HCT116 (cell line): ENCODE measurements at regions not wholly inside any gene's neighbourhood (a gene's known extent, or its start where the extent isn't known, plus 50 kb on each side); places are given as distances from the start of the nearest gene placed in this dataset.

Experiments
- ATAC-seq: fragments of 200-7000 bp; cut with Tn5 transposase; 2 replicates; pipeline ENCODE4 v1.9.1; 2020; ENCODE audit warnings: mild to moderate bottlenecking, moderate library complexity
- BruUV-seq: library from RNA; stranded (reverse); fragments of 400-500 nt; replicated peaks from 2 replicates; lab custom pipeline; 2021; lab: Mats Ljungman, UMichigan
- CTCF ChIA-PET: fragments of 300-600 bp; sonication (Branson Sonifier 250); formaldehyde crosslinking; loops from one replicate; lab custom pipeline; 2021; ENCODE audit warnings: antibody characterized with exemption; lab: Charles Lee
- POLR2A ChIA-PET: fragments of 300-600, 350-600 bp; sonication (Branson Sonifier 250); formaldehyde crosslinking; loops from one replicate; lab custom pipeline; 2021; ENCODE audit warnings: antibody characterized with exemption; lab: Charles Lee
- RAD21 ChIA-PET, 2 experiments: fragments of 300-600 bp; sonication (Branson Sonifier 250); formaldehyde crosslinking; loops; one replicate each; lab custom pipeline; 2023; ENCODE audit warnings: low total read pairs in 2 of 2; ENCODE audit not compliant: uncharacterized antibody in 2 of 2, unreplicated experiment in 2 of 2, low non-redundant PET in 1 of 2; lab: Charles Lee
- DNase-seq: peaks from one replicate; pipeline ENCODE4 v3.0.0-alpha.2; 2010; ENCODE audit warnings: low read depth, low spot score
- H2AFZ ChIP-seq: fragments of 200-600 bp; shearing (Covaris generic), sonication (generic); 2 replicates; pipeline ENCODE4 v1.6.1; 2017; ENCODE audit warnings: low read depth, mixed run types, mixed read lengths, antibody characterized with exemption, low read length; ENCODE audit not compliant: poor library complexity, severe bottlenecking
- H3K27ac ChIP-seq: 2 replicates; pipeline ENCODE4 v1.5.1; 2012; ENCODE audit warnings: low read depth, low read length
- H3K27me3 ChIP-seq: fragments of 200-600 bp; sonication (generic); 2 replicates; pipeline ENCODE4 v1.6.1; 2016; ENCODE audit warnings: mixed run types, low read length, mixed read lengths; ENCODE audit not compliant: insufficient read depth
- H3K36me3 ChIP-seq, 2 experiments: fragments of 200-500 bp in 1 of 2; fragments of 200-600 bp in 1 of 2; sonication (Bioruptor generic) in 1 of 2; sonication (generic) in 1 of 2; 2 replicates each; pipeline versions ENCODE4 v1.5.1 to v1.6.1; 2014 to 2016; ENCODE audit warnings: low read length in 2 of 2, inconsistent platforms in 1 of 2, mixed read lengths in 1 of 2, mixed run types in 1 of 2; ENCODE audit not compliant: insufficient read depth in 2 of 2, control insufficient read depth in 1 of 2
- H3K4me1 ChIP-seq, 2 experiments: fragments of 200-600 bp in 1 of 2; sonication (generic) in 1 of 2; 2 replicates each; pipeline versions ENCODE4 v1.5.1 to v1.6.1; 2012 to 2017; ENCODE audit warnings: low read length in 2 of 2, inconsistent platforms in 1 of 2, mild to moderate bottlenecking in 1 of 2, mixed read lengths in 1 of 2, mixed run types in 1 of 2, moderate library complexity in 1 of 2; ENCODE audit not compliant: insufficient read depth in 2 of 2, control insufficient read depth in 1 of 2
- H3K4me2 ChIP-seq: fragments of 200-600 bp; sonication (generic); 2 replicates; pipeline ENCODE4 v1.6.1; 2017; ENCODE audit warnings: mixed run types, low read length, mixed read lengths
- H3K4me3 ChIP-seq, 2 experiments: fragments of 200-600 bp in 1 of 2; sonication (generic) in 1 of 2; replicated peaks in 1 of 2; 2 replicates each; pipeline ENCODE4 v1.5.1; 2011 to 2016; ENCODE audit warnings: low read length in 2 of 2, control low read depth in 1 of 2, low read depth in 1 of 2, mild to moderate bottlenecking in 1 of 2, mixed read lengths in 1 of 2, mixed run types in 1 of 2
- H3K79me2 ChIP-seq: fragments of 200-600 bp; sonication (generic); 2 replicates; pipeline ENCODE4 v1.6.1; 2017; ENCODE audit warnings: mild to moderate bottlenecking, mixed run types, low read length, moderate library complexity, mixed read lengths; ENCODE audit not compliant: insufficient read depth
- H3K9ac ChIP-seq: fragments of 200-600 bp; sonication (generic); 2 replicates; pipeline ENCODE4 v1.6.1; 2016; ENCODE audit warnings: low read length, mixed read lengths
- H3K9me2 ChIP-seq: fragments of 200-600 bp; sonication (generic), shearing (Covaris generic); 2 replicates; pipeline ENCODE4 v1.6.1; 2017; ENCODE audit warnings: mixed run types, mild to moderate bottlenecking, moderate library complexity; ENCODE audit not compliant: insufficient read depth
- H3K9me3 ChIP-seq, 2 experiments: fragments of 200-500 bp in 1 of 2; fragments of 200-600 bp in 1 of 2; sonication (Bioruptor generic) in 1 of 2; sonication (generic) in 1 of 2; 2 replicates each; pipeline ENCODE4 v1.6.1; 2014 to 2017; ENCODE audit warnings: low read length in 2 of 2, mixed read lengths in 2 of 2, inconsistent platforms in 1 of 2, low read depth in 1 of 2, mild to moderate bottlenecking in 1 of 2, mixed run types in 1 of 2, moderate library complexity in 1 of 2; ENCODE audit not compliant: control insufficient read depth in 1 of 2, insufficient read depth in 1 of 2
- H4K20me1 ChIP-seq: fragments of 200-600 bp; sonication (generic), shearing (Covaris generic); 2 replicates; pipeline ENCODE4 v1.6.1; 2017; ENCODE audit warnings: mixed run types, mild to moderate bottlenecking, moderate library complexity; ENCODE audit not compliant: insufficient read depth
- ELF1 ChIP-seq: IDR thresholded peaks from 2 replicates; pipeline ENCODE4 v1.6.1; 2012; ENCODE audit warnings: low read depth, borderline replicate concordance
- EZH2 ChIP-seq: fragments of 200-600 bp; sonication (generic); IDR thresholded peaks from 2 replicates; pipeline ENCODE4 v1.6.1; 2017; ENCODE audit warnings: antibody characterized with exemption, mixed run types
- REST ChIP-seq: IDR thresholded peaks from 2 replicates; pipeline ENCODE4 v1.6.1; 2012; ENCODE audit warnings: low read depth
- SRF ChIP-seq: IDR thresholded peaks from 2 replicates; pipeline ENCODE4 v1.6.1; 2012; ENCODE audit warnings: low read depth
- TCF7L2 ChIP-seq: IDR thresholded peaks from 2 replicates; pipeline ENCODE4 v1.7.0; 2011; ENCODE audit warnings: borderline replicate concordance, inconsistent platforms; ENCODE audit not compliant: insufficient read depth, insufficient read length; ENCODE audit errors: extremely low read depth
- YY1 ChIP-seq: IDR thresholded peaks from 2 replicates; pipeline ENCODE4 v1.6.1; 2011; ENCODE audit warnings: low read length, low read depth, moderate library complexity, mild to moderate bottlenecking; ENCODE audit not compliant: insufficient replicate concordance; ENCODE audit errors: extremely low read depth
- ZNF274 ChIP-seq: fragments of 200-500 bp; sonication (Bioruptor generic); IDR thresholded peaks from 2 replicates; pipeline ENCODE4 v1.6.1; 2014; ENCODE audit warnings: mild to moderate bottlenecking, low read depth, low read length, inconsistent platforms
- intact Hi-C: fragments of 100-400 bp; cut with micrococcal nuclease; formaldehyde crosslinking; loops from 2 replicates; pipeline ENCODE4 v1.10.0; 2022

- Histone ChIP-seq H3K27me3 (no peaks in the 10 kb centered on the region), H4K20me1 (no peaks in the 10 kb centered on the region), H3K79me2 (no peaks in the 10 kb centered on the region), H3K9ac (no peak overlapping the region), H3K4me3 (no peak overlapping the region), H3K4me1 (no peaks in the 10 kb centered on the region), H3K36me3 (no peaks in the 10 kb centered on the region), H3K9me3 (peaks cover 0 to 17% of the 10 kb centered on the region in 2 experiments; a peak in 2 of 4 replicates), H3K9me2 (no peaks in the 10 kb centered on the region), H3K27ac (no peak overlapping the region), H3K4me2 (no peak overlapping the region), H2AFZ (no peak overlapping the region)
- RAD21 ChIA-PET = no interaction called here
- TF ChIP-seq YY1 (no peak), TCF7L2 (no peak), SRF (no peak), EZH2 (no peak), ELF1 (no peak), ZNF274 (no peak)
- intact Hi-C loops = no loop called here
- no TSS peak for BruUV-seq
- no peak for ATAC-seq
- no peak for DNase-seq
- CTCF ChIA-PET = no interaction called here
- POLR2A ChIA-PET = no interaction called here
Measured at GRCh38 chr21:25371841-25372425, 235.3 kb downstream of the MRPL39 start.

GRCh38 chr21:25370311-25370744, 237.0 kb downstream of the MRPL39 start:
- no peaks in the 10 kb centered on the region for H3K27me3 ChIP-seq
- POLR2A ChIA-PET = no interaction called here
- no peak overlapping the region for H3K4me2 ChIP-seq
- no peak overlapping the region for H3K4me3 ChIP-seq
- H2AFZ ChIP-seq = no peak overlapping the region
- no peaks in the 10 kb centered on the region for H3K36me3 ChIP-seq
- ATAC-seq = no peak
- H3K79me2 ChIP-seq = no peaks in the 10 kb centered on the region
- H3K9me3 ChIP-seq = peaks cover 0 to 17% of the 10 kb centered on the region in 2 experiments; a peak in 2 of 4 replicates
- DNase-seq = no peak
- no peaks in the 10 kb centered on the region for H4K20me1 ChIP-seq
- RAD21 ChIA-PET = no interaction called here
- no peak for TF ChIP-seq REST
- no peak for TF ChIP-seq YY1
- no peak overlapping the region for H3K27ac ChIP-seq
- no TSS peak for BruUV-seq
- H3K4me1 ChIP-seq = no peaks in the 10 kb centered on the region
- H3K9ac ChIP-seq = no peak overlapping the region
- CTCF ChIA-PET = no interaction called here
- intact Hi-C loops = no loop called here
- H3K9me2 ChIP-seq = no peaks in the 10 kb centered on the region
